Erythroblast (primary cell): ENCODE measurements at regions not wholly inside any gene's neighbourhood (a gene's known extent, or its start where the extent isn't known, plus 50 kb on each side); places are given as distances from the start of the nearest gene placed in this dataset.

Experiments
- GATA1 ChIP-seq: IDR thresholded peaks from 2 replicates; pipeline ENCODE4 v1.6.1; 2011; ENCODE audit warnings: low read depth, mild to moderate bottlenecking, control low read depth, low read length, moderate library complexity
- POLR2A ChIP-seq: IDR thresholded peaks from 2 replicates; pipeline ENCODE4 v1.6.1; 2011; ENCODE audit warnings: mild to moderate bottlenecking, low read length

GRCh38 chr7:47142867-47143175 lies 439.1 kb downstream of the TNS3 start:
- no peak for TF ChIP-seq POLR2A
- TF ChIP-seq GATA1, result no peak
